ENCODE measurements at regions not wholly inside any gene's neighbourhood (a gene's known extent, or its start where the extent isn't known, plus 50 kb on each side); places are given as distances from the start of the nearest gene placed in this dataset.
A peak's percentile ranks its signal among the peaks of the same experiment; 100 is the strongest.
"Not testable (repeated sequence)": the region's sequence is repeated elsewhere in the genome, so short reads cannot be mapped to it uniquely, and the experiment has no call there.

GRCh38 chr3:68676136-68676535 is 256.2 kb downstream of the TAFA4 start:
- peak in 3 of 8 experiments; percentile 88 to 97 (median 97) for ATAC-seq (replicated peaks in 6 of 8)
- Histone ChIP-seq H3K4me1 (replicated peaks in 1 of 2) (peaks cover 3% of the 10 kb centered on the region in 2 donors), H3K27ac (no peak overlapping the region), H3K4me3 (no peak overlapping the region)
- in situ Hi-C loops (cut with MboI; ENCODE audit: low pct_unique_long_range_greater_than_20kb in 2 of 9, low sequenced_read_pairs in 9 of 9, unreplicated experiment in 9 of 9): no loop called here
- 0 to 100% (median 60%) methylated on average over 1 to 3 of the region's 3 CpGs; no CpG with 5 or more reads in 3 of the 10 experiments for WGBS, 10 experiments

GRCh38 chr3:68667346-68667745 is 265.0 kb downstream of the TAFA4 start:
- in situ Hi-C loops (cut with MboI; ENCODE audit: low pct_unique_long_range_greater_than_20kb in 2 of 9, low sequenced_read_pairs in 9 of 9, unreplicated experiment in 9 of 9): no loop called here
- H3K4me3 ChIP-seq: no peak overlapping the region
- no peak for ATAC-seq (replicated peaks in 6 of 8)
- no peaks in the 10 kb centered on the region for H3K4me1 ChIP-seq (replicated peaks in 1 of 2)
- H3K27ac ChIP-seq: no peak overlapping the region

- Histone ChIP-seq H3K27ac (no peak overlapping the region), H3K4me3 (no peak overlapping the region), H3K4me1 (replicated peaks in 1 of 2) (no peaks in the 10 kb centered on the region)
- peak in 3 of 8 experiments; percentile 35 to 92 (median 84) for ATAC-seq (replicated peaks in 6 of 8)
- in situ Hi-C loops (cut with MboI; ENCODE audit: low pct_unique_long_range_greater_than_20kb in 2 of 9, low sequenced_read_pairs in 9 of 9, unreplicated experiment in 9 of 9): no loop called here
- 0 to 83% (median 58%) methylated on average over 1 to 4 of the region's 4 CpGs; no CpG with 5 or more reads in 1 of the 10 experiments for WGBS, 10 experiments
These were observed 265.8 kb downstream of the TAFA4 start for GRCh38 chr3:68666429-68667136.

GRCh38 chr3:68664276-68664675 is 268.1 kb downstream of the TAFA4 start:
- no peak for ATAC-seq (replicated peaks in 6 of 8)
- 0 to 100% (median 40%) methylated on average over 1 of the region's 1 CpG; no CpG with 5 or more reads in 1 of the 10 experiments for WGBS, 10 experiments
- Histone ChIP-seq H3K4me1 (replicated peaks in 1 of 2) (no peaks in the 10 kb centered on the region), H3K4me3 (no peak overlapping the region), H3K27ac (no peak overlapping the region)
- in situ Hi-C loops (cut with MboI; ENCODE audit: low pct_unique_long_range_greater_than_20kb in 2 of 9, low sequenced_read_pairs in 9 of 9, unreplicated experiment in 9 of 9): no loop called here

GRCh38 chr3:68662176-68662575 is 270.2 kb downstream of the TAFA4 start:
- H3K4me3 ChIP-seq: no peak overlapping the region
- H3K27ac ChIP-seq: no peak overlapping the region
- in situ Hi-C loops (cut with MboI; ENCODE audit: low pct_unique_long_range_greater_than_20kb in 2 of 9, low sequenced_read_pairs in 9 of 9, unreplicated experiment in 9 of 9): no loop called here
- H3K4me1 ChIP-seq (replicated peaks in 1 of 2): no peaks in the 10 kb centered on the region
- no peak for ATAC-seq (replicated peaks in 6 of 8)
- WGBS, 10 experiments: 0 to 83% (median 63%) methylated on average over 1 of the region's 1 CpG; no CpG with 5 or more reads in 5 of the 10 experiments

- 67 to 100% (median 80%) methylated on average over 1 to 2 of the region's 3 CpGs; no CpG with 5 or more reads in 7 of the 10 experiments for WGBS, 10 experiments
- in situ Hi-C loops (cut with MboI; ENCODE audit: low pct_unique_long_range_greater_than_20kb in 2 of 9, low sequenced_read_pairs in 9 of 9, unreplicated experiment in 9 of 9); ATAC-seq (replicated peaks in 6 of 8); H3K4me1 ChIP-seq (replicated peaks in 1 of 2); H3K27ac ChIP-seq; H3K4me3 ChIP-seq: not testable (repeated sequence)
These were observed 281.7 kb downstream of the TAFA4 start for GRCh38 chr3:68650657-68651056.

GRCh38 chr3:68648494-68648893 is 283.9 kb downstream of the TAFA4 start:
- in situ Hi-C loops (cut with MboI; ENCODE audit: low pct_unique_long_range_greater_than_20kb in 2 of 9, low sequenced_read_pairs in 9 of 9, unreplicated experiment in 9 of 9): no loop called here
- Histone ChIP-seq H3K4me3 (no peak overlapping the region), H3K27ac (no peak overlapping the region), H3K4me1 (replicated peaks in 1 of 2) (no peaks in the 10 kb centered on the region)
- WGBS, 10 experiments: 0 to 100% (median 89%) methylated on average over 1 to 2 of the region's 2 CpGs; no CpG with 5 or more reads in 3 of the 10 experiments
- no peak for ATAC-seq (replicated peaks in 6 of 8)

- Histone ChIP-seq H3K4me3 (no peak overlapping the region), H3K27ac (no peak overlapping the region), H3K4me1 (replicated peaks in 1 of 2) (no peaks in the 10 kb centered on the region)
- no peak for ATAC-seq (replicated peaks in 6 of 8)
- 0 to 40% (median 9%) methylated on average over 1 to 7 of the region's 7 CpGs for WGBS, 10 experiments
- in situ Hi-C loops (cut with MboI; ENCODE audit: low pct_unique_long_range_greater_than_20kb in 2 of 9, low sequenced_read_pairs in 9 of 9, unreplicated experiment in 9 of 9): no loop called here
These were observed 300.3 kb downstream of the TAFA4 start for GRCh38 chr3:68631850-68632545.

GRCh38 chr3:68620211-68620610 is 312.1 kb downstream of the TAFA4 start:
- WGBS, 10 experiments: 8 to 100% (median 63%) methylated on average over 2 to 6 of the region's 6 CpGs; no CpG with 5 or more reads in 3 of the 10 experiments
- in situ Hi-C loops (cut with MboI; ENCODE audit: low pct_unique_long_range_greater_than_20kb in 2 of 9, low sequenced_read_pairs in 9 of 9, unreplicated experiment in 9 of 9): no loop called here
- no peak for ATAC-seq (replicated peaks in 6 of 8)
- Histone ChIP-seq H3K4me1 (replicated peaks in 1 of 2) (no peaks in the 10 kb centered on the region), H3K4me3 (no peak overlapping the region), H3K27ac (no peak overlapping the region)

- no peak overlapping the region for H3K4me3 ChIP-seq
- ATAC-seq (replicated peaks in 6 of 8): no peak
- WGBS, 10 experiments: 14 to 100% (median 64%) methylated on average over 1 to 6 of the region's 6 CpGs; no CpG with 5 or more reads in 1 of the 10 experiments
- no peaks in the 10 kb centered on the region for H3K4me1 ChIP-seq (replicated peaks in 1 of 2)
- no peak overlapping the region for H3K27ac ChIP-seq
- in situ Hi-C loops (cut with MboI; ENCODE audit: low pct_unique_long_range_greater_than_20kb in 2 of 9, low sequenced_read_pairs in 9 of 9, unreplicated experiment in 9 of 9): no loop called here
These were observed 318.3 kb downstream of the TAFA4 start for GRCh38 chr3:68614087-68614486.

- H3K4me3 ChIP-seq: no peak overlapping the region
- ATAC-seq (replicated peaks in 6 of 8): no peak
- no peak overlapping the region for H3K27ac ChIP-seq
- in situ Hi-C loops (cut with MboI; ENCODE audit: low pct_unique_long_range_greater_than_20kb in 2 of 9, low sequenced_read_pairs in 9 of 9, unreplicated experiment in 9 of 9): no loop called here
- no peaks in the 10 kb centered on the region for H3K4me1 ChIP-seq (replicated peaks in 1 of 2)
- 0 to 100% (median 80%) methylated on average over 1 of the region's 2 CpGs; no CpG with 5 or more reads in 7 of the 10 experiments for WGBS, 10 experiments
These were observed 361.0 kb downstream of the TAFA4 start for GRCh38 chr3:68571321-68571720.

GRCh38 chr3:68560728-68561127 is 371.6 kb downstream of the TAFA4 start:
- ATAC-seq (replicated peaks in 6 of 8): peak in 1 of 8 experiments; percentile 40
- WGBS, 10 experiments: 0 to 100% (median 61%) methylated on average over 1 to 2 of the region's 2 CpGs
- peaks cover 0 to 2% of the 10 kb centered on the region in 2 donors for H3K4me1 ChIP-seq (replicated peaks in 1 of 2)
- in situ Hi-C loops (cut with MboI; ENCODE audit: low pct_unique_long_range_greater_than_20kb in 2 of 9, low sequenced_read_pairs in 9 of 9, unreplicated experiment in 9 of 9): no loop called here
- no peak overlapping the region for H3K27ac ChIP-seq
- H3K4me3 ChIP-seq: no peak overlapping the region

GRCh38 chr3:68535782-68536181 is 396.6 kb downstream of the TAFA4 start:
- no peak overlapping the region for H3K27ac ChIP-seq
- no peak for ATAC-seq (replicated peaks in 6 of 8)
- in situ Hi-C loops (cut with MboI; ENCODE audit: low pct_unique_long_range_greater_than_20kb in 2 of 9, low sequenced_read_pairs in 9 of 9, unreplicated experiment in 9 of 9): no loop called here

GRCh38 chr3:68523330-68523729 is 409.0 kb downstream of the TAFA4 start:
- no peak for ATAC-seq (replicated peaks in 6 of 8)
- in situ Hi-C loops (cut with MboI; ENCODE audit: low pct_unique_long_range_greater_than_20kb in 2 of 9, low sequenced_read_pairs in 9 of 9, unreplicated experiment in 9 of 9): no loop called here
- no peak overlapping the region for H3K4me3 ChIP-seq
- H3K27ac ChIP-seq: no peak overlapping the region
- H3K4me1 ChIP-seq (replicated peaks in 1 of 2): no peaks in the 10 kb centered on the region

More at GRCh38 chr3:68535782-68536181, 396.6 kb downstream of the TAFA4 start:
- Histone ChIP-seq H3K4me1 (replicated peaks in 1 of 2) (no peaks in the 10 kb centered on the region), H3K4me3 (no peak overlapping the region)

All from motor neuron (in vitro differentiated cells).